ENCODE measurements at regions not wholly inside any gene's neighbourhood (a gene's known extent, or its start where the extent isn't known, plus 50 kb on each side); places are given as distances from the start of the nearest gene placed in this dataset.

- DNase-seq (ENCODE audit: low spot score), result no peak
Observed at GRCh38 chr2:150909613-150910012, 352.1 kb downstream of the RBM43 start.

GRCh38 chr2:150909090-150909489, 352.6 kb downstream of the RBM43 start:
- FAIRE-seq (no peak), DNase-seq (ENCODE audit: low spot score) (no peak)

More at GRCh38 chr2:150909613-150910012, 352.1 kb downstream of the RBM43 start:
- FAIRE-seq, result no peak

GRCh38 chr2:150907466-150907865, 354.2 kb downstream of the RBM43 start:
- DNase-seq (ENCODE audit: low spot score) (no peak), FAIRE-seq (no peak)

- FAIRE-seq (no peak), DNase-seq (ENCODE audit: low spot score) (no peak)
Observed at GRCh38 chr2:150903461-150903860, 358.2 kb downstream of the RBM43 start.

GRCh38 chr2:150903055-150903454, 358.6 kb downstream of the RBM43 start:
- FAIRE-seq (no peak), DNase-seq (ENCODE audit: low spot score) (no peak)

GRCh38 chr2:150900913-150901312, 360.8 kb downstream of the RBM43 start:
- DNase-seq (ENCODE audit: low spot score), result no peak
- FAIRE-seq, result no peak

- DNase-seq (ENCODE audit: low spot score), result no peak
Observed at GRCh38 chr2:150895968-150896367, 365.7 kb downstream of the RBM43 start.

GRCh38 chr2:150889141-150889540, 372.5 kb downstream of the RBM43 start:
- no peak for FAIRE-seq
- DNase-seq (ENCODE audit: low spot score), result no peak

More at GRCh38 chr2:150895968-150896367, 365.7 kb downstream of the RBM43 start:
- FAIRE-seq, result no peak

- DNase-seq (ENCODE audit: low spot score) (no peak), FAIRE-seq (no peak)
Observed at GRCh38 chr2:150888337-150888736, 373.3 kb downstream of the RBM43 start.

GRCh38 chr2:150887926-150888325, 373.7 kb downstream of the RBM43 start:
- no peak for FAIRE-seq
- DNase-seq (ENCODE audit: low spot score), result no peak

GRCh38 chr2:150885774-150886386, 375.8 kb downstream of the RBM43 start:
- no peak for FAIRE-seq
- no peak for DNase-seq (ENCODE audit: low spot score)

GRCh38 chr2:150885236-150885635, 376.4 kb downstream of the RBM43 start:
- FAIRE-seq, result no peak
- DNase-seq (ENCODE audit: low spot score), result no peak

- DNase-seq (ENCODE audit: low spot score) (no peak), FAIRE-seq (no peak)
Observed at GRCh38 chr2:150883613-150883895, 378.1 kb downstream of the RBM43 start.

- DNase-seq (ENCODE audit: low spot score) (no peak), FAIRE-seq (no peak)
Observed at GRCh38 chr2:150882751-150883612, 378.7 kb downstream of the RBM43 start.

GRCh38 chr2:150880986-150881385, 380.7 kb downstream of the RBM43 start:
- FAIRE-seq (no peak), DNase-seq (ENCODE audit: low spot score) (no peak)

GRCh38 chr2:150878356-150878755, 383.3 kb downstream of the RBM43 start:
- DNase-seq (ENCODE audit: low spot score) (peak; percentile 63), FAIRE-seq (no peak)

- DNase-seq (ENCODE audit: low spot score) (no peak), FAIRE-seq (no peak)
Observed at GRCh38 chr2:150876251-150876950, 385.3 kb downstream of the RBM43 start.

GRCh38 chr2:150873396-150873772, 385.9 kb upstream of the RND3 start:
- DNase-seq (ENCODE audit: low spot score), result no peak
- FAIRE-seq, result no peak

- no peak for FAIRE-seq
- no peak for DNase-seq (ENCODE audit: low spot score)
Observed at GRCh38 chr2:150872756-150873395, 385.4 kb upstream of the RND3 start.

GRCh38 chr2:150866431-150866830, 379.0 kb upstream of the RND3 start:
- DNase-seq (ENCODE audit: low spot score), result no peak
- FAIRE-seq, result no peak

GRCh38 chr2:150863691-150864090, 376.2 kb upstream of the RND3 start:
- DNase-seq (ENCODE audit: low spot score) (no peak), FAIRE-seq (no peak)

- DNase-seq (ENCODE audit: low spot score) (no peak), FAIRE-seq (no peak)
Observed at GRCh38 chr2:150860301-150860700, 372.8 kb upstream of the RND3 start.

All from RCC 7860 (cell line).